B cell (primary cell): ENCODE measurements at regions not wholly inside any gene's neighbourhood (a gene's known extent, or its start where the extent isn't known, plus 50 kb on each side); places are given as distances from the start of the nearest gene placed in this dataset.

Experiments
- ATAC-seq: fragments of 200-7000 bp; cut with Tn5 transposase; one replicate; pipeline ENCODE4 v1.10.0; 2021; ENCODE audit warnings: low read depth, mild to moderate bottlenecking, moderate number of reproducible peaks, moderate library complexity
- CTCF ChIA-PET: fragments of 350-600 bp; sonication (Branson Sonifier 250); formaldehyde crosslinking; loops from one replicate; lab custom pipeline; 2021; ENCODE audit warnings: antibody characterized with exemption, inconsistent platforms; lab: Charles Lee
- POLR2A ChIA-PET: fragments of 350-600 bp; sonication (Branson Sonifier 250); formaldehyde crosslinking; loops from one replicate; lab custom pipeline; 2021; ENCODE audit warnings: antibody characterized with exemption; lab: Charles Lee
- DNase-seq: peaks from one replicate; pipeline ENCODE4 v3.0.0; 2013
- H2AFZ ChIP-seq: 2 replicates; pipeline ENCODE4 v1.6.1; 2012; ENCODE audit warnings: mild to moderate bottlenecking, low read depth, low read length; ENCODE audit not compliant: insufficient read depth, poor library complexity, severe bottlenecking
- H3K27ac ChIP-seq, 2 donors: 1 replicate in 1 of 2; 2 replicates in 1 of 2; pipeline ENCODE4 v1.5.1; 2012 to 2013; ENCODE audit warnings: low read length in 2 of 2, mild to moderate bottlenecking in 2 of 2, moderate library complexity in 1 of 2
- H3K27me3 ChIP-seq, 4 experiments: fragments of 200-600 bp in 1 of 4; sonication (generic) in 1 of 4; replicated peaks in 1 of 4; 1 replicate in 2 of 4; 2 replicates in 2 of 4; pipeline versions ENCODE4 v1.6.1 to v1.7.0; 2013 to 2016; ENCODE audit warnings: low read length in 3 of 4, mild to moderate bottlenecking in 2 of 4, mixed read lengths in 1 of 4, moderate library complexity in 1 of 4; ENCODE audit not compliant: insufficient read depth in 4 of 4, control insufficient read depth in 3 of 4; ENCODE audit errors: control extremely low read depth in 1 of 4
- H3K36me3 ChIP-seq, 2 experiments: replicated peaks in 1 of 2; 1 replicate in 1 of 2; 2 replicates in 1 of 2; pipeline versions ENCODE4 v1.6.1 to v1.7.1; 2013; ENCODE audit warnings: low read length in 1 of 2; ENCODE audit not compliant: insufficient read depth in 2 of 2, control insufficient read depth in 1 of 2; ENCODE audit errors: control extremely low read depth in 1 of 2, extremely low read depth in 1 of 2
- H3K4me1 ChIP-seq, 2 donors: fragments of 200-600 bp in 1 of 2; sonication (generic) in 1 of 2; 1 replicate in 1 of 2; 2 replicates in 1 of 2; pipeline versions ENCODE4 v1.5.1 to v1.6.1; 2013 to 2017; ENCODE audit warnings: low read length in 2 of 2; ENCODE audit not compliant: control insufficient read depth in 2 of 2, insufficient read depth in 2 of 2
- H3K4me2 ChIP-seq: replicated peaks from 2 replicates; pipeline ENCODE3; 2012; ENCODE audit warnings: mild to moderate bottlenecking, low read depth, low read length; ENCODE audit not compliant: poor library complexity, severe bottlenecking
- H3K4me3 ChIP-seq, 5 experiments: fragments of 200-600 bp in 1 of 5; sonication (generic) in 1 of 5; 1 replicate in 3 of 5; 2 replicates in 2 of 5; pipeline versions ENCODE4 v1.5.1 to v1.7.0; 2011 to 2016; ENCODE audit warnings: low read length in 4 of 5, mild to moderate bottlenecking in 4 of 5, low read depth in 2 of 5, control low read depth in 1 of 5, moderate library complexity in 1 of 5; ENCODE audit not compliant: insufficient read depth in 1 of 5; ENCODE audit errors: control extremely low read depth in 1 of 5, extremely low read depth in 1 of 5
- H3K79me2 ChIP-seq: fragments of 200-600 bp; sonication (generic); one replicate; pipeline ENCODE4 v1.6.0; 2016; ENCODE audit warnings: low read length; ENCODE audit not compliant: control insufficient read depth, insufficient read depth
- H3K9ac ChIP-seq: fragments of 200-600 bp; sonication (generic); 2 replicates; pipeline ENCODE4 v1.6.1; 2017; ENCODE audit warnings: mild to moderate bottlenecking, low read length, moderate library complexity
- H3K9me3 ChIP-seq, 3 donors: one replicate each; pipeline versions ENCODE4 v1.6.1 to v1.7.1; 2013; ENCODE audit warnings: low read length in 2 of 3; ENCODE audit not compliant: control insufficient read depth in 2 of 3, insufficient read depth in 1 of 3; ENCODE audit errors: control extremely low read depth in 1 of 3
- H4K20me1 ChIP-seq: 2 replicates; pipeline ENCODE4 v1.6.0; 2012; ENCODE audit warnings: mild to moderate bottlenecking, low read length; ENCODE audit not compliant: insufficient read depth, control insufficient read depth, poor library complexity, severe bottlenecking
- H3K27ac Mint-ChIP-seq: one replicate; pipeline ENCODE4 v1.8.0; 2021; ENCODE audit warnings: mixed read lengths
- H3K27me3 Mint-ChIP-seq: one replicate; pipeline ENCODE4 v1.8.0; 2021; ENCODE audit warnings: mixed read lengths
- H3K4me1 Mint-ChIP-seq: one replicate; pipeline ENCODE4 v1.8.0; 2021; ENCODE audit warnings: mixed read lengths
- H3K4me3 Mint-ChIP-seq: one replicate; pipeline ENCODE4 v1.8.0; 2021; ENCODE audit warnings: mixed read lengths
- H3K9me3 Mint-ChIP-seq: one replicate; pipeline ENCODE4 v1.8.0; 2022; ENCODE audit warnings: mixed read lengths; ENCODE audit not compliant: insufficient read depth
- CTCF ChIP-seq: fragments of 200-600 bp; IDR thresholded peaks from one replicate; pipeline ENCODE4 v1.8.0; 2022; ENCODE audit warnings: antibody characterized with exemption, mild to moderate bottlenecking
- EZH2 ChIP-seq: IDR thresholded peaks from 2 replicates; pipeline ENCODE4 v1.6.1; 2012; ENCODE audit warnings: borderline replicate concordance, low read depth, mild to moderate bottlenecking, moderate library complexity, low read length; ENCODE audit not compliant: insufficient read depth, poor library complexity, severe bottlenecking
- WGBS: methylation state at CpG from one replicate; pipeline ENCODE4 v1.1.5; 2013; ENCODE audit warnings: missing lambda C conversion rate; ENCODE audit not compliant: insufficient coverage; 5-methylcytosine and 5-hydroxymethylcytosine counted together
- intact Hi-C: fragments of 100-400 bp; cut with micrococcal nuclease; formaldehyde crosslinking; loops from one replicate; pipeline ENCODE4 v1.10.0; 2022

GRCh38 chr4:144298519-144298918 is 158.0 kb upstream of the GYPA start:
- no peaks in the 10 kb centered on the region for H3K9me3 Mint-ChIP-seq
- DNase-seq (no peak), ATAC-seq (no peak)
- no peaks in the 10 kb centered on the region for H3K27me3 Mint-ChIP-seq
- Histone ChIP-seq H3K4me1 (no peaks in the 10 kb centered on the region), H3K9ac (no peak overlapping the region), H3K4me3 (no peak overlapping the region), H3K9me3 (no peaks in the 10 kb centered on the region), H3K79me2 (no peaks in the 10 kb centered on the region), H2AFZ (no peak overlapping the region), H3K27me3 (no peaks in the 10 kb centered on the region), H3K4me2 (no peak overlapping the region), H4K20me1 (no peaks in the 10 kb centered on the region), H3K27ac (no peak overlapping the region), H3K36me3 (no peaks in the 10 kb centered on the region)
- TF ChIP-seq CTCF: no peak
- no peak for TF ChIP-seq EZH2
- no peak overlapping the region for H3K27ac Mint-ChIP-seq
- intact Hi-C loops: no loop called here
- 95% methylated on average over 2 of the region's 3 CpGs for WGBS
- ChIA-PET CTCF (no interaction called here), POLR2A (no interaction called here)
- H3K4me1 Mint-ChIP-seq: no peaks in the 10 kb centered on the region
- no peak overlapping the region for H3K4me3 Mint-ChIP-seq

GRCh38 chr4:144300616-144301015 is 160.1 kb upstream of the GYPA start:
- Mint-ChIP-seq H3K4me3 (no peak overlapping the region), H3K27ac (no peak overlapping the region), H3K9me3 (no peaks in the 10 kb centered on the region), H3K27me3 (no peaks in the 10 kb centered on the region), H3K4me1 (no peaks in the 10 kb centered on the region)
- Histone ChIP-seq H3K27ac (no peak overlapping the region), H3K79me2 (no peaks in the 10 kb centered on the region), H3K4me3 (no peak overlapping the region), H4K20me1 (no peaks in the 10 kb centered on the region), H3K27me3 (no peaks in the 10 kb centered on the region), H2AFZ (no peak overlapping the region), H3K9me3 (no peaks in the 10 kb centered on the region), H3K36me3 (no peaks in the 10 kb centered on the region), H3K9ac (no peak overlapping the region), H3K4me1 (no peaks in the 10 kb centered on the region), H3K4me2 (no peak overlapping the region)
- DNase-seq: no peak
- ATAC-seq: no peak
- ChIA-PET POLR2A (no interaction called here), CTCF (no interaction called here)
- intact Hi-C loops: no loop called here
- 84% methylated on average over 2 of the region's 2 CpGs for WGBS
- TF ChIP-seq CTCF (no peak), EZH2 (no peak)
